AG10803 (cell line): ENCODE measurements at regions not wholly inside any gene's neighbourhood (a gene's known extent, or its start where the extent isn't known, plus 50 kb on each side); places are given as distances from the start of the nearest gene placed in this dataset.

Source experiments
- DNase-seq: peaks from one replicate; pipeline ENCODE4 v3.0.0; 2010; ENCODE audit warnings: low read depth
- H3K4me3 ChIP-seq: 2 replicates; pipeline ENCODE4 v1.5.1; 2011; ENCODE audit warnings: mild to moderate bottlenecking, low read length, control low read depth
- TF ChIP-seq, protein P1 (sequence below): conservative IDR thresholded peaks from 2 replicates; pipeline ENCODE4 v1.5.1; 2011; ENCODE audit warnings: mild to moderate bottlenecking, low read length, control low read depth, inconsistent platforms

DNA sequence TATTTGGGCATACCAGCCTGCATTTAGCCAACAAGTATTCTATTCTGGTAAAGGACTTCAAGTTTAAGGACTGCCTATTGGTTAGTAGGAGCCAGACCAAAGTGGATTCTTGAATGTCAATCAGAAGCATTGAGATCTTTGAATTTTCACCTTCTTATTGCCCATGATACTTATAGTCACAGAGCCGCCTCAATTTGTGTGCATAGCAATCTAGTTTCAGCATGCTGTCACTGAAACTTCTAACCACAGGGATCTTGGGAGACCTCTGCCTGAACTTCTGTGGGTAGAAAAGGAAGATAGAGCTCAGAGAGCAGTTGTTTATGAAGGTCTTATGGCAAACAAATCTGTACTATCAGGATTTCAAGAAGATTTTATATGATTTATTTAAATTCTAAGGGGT lies 501.4 kb upstream of the USP24 start:
- no peak overlapping the region for H3K4me3 ChIP-seq
- TF ChIP-seq, protein P1, sequence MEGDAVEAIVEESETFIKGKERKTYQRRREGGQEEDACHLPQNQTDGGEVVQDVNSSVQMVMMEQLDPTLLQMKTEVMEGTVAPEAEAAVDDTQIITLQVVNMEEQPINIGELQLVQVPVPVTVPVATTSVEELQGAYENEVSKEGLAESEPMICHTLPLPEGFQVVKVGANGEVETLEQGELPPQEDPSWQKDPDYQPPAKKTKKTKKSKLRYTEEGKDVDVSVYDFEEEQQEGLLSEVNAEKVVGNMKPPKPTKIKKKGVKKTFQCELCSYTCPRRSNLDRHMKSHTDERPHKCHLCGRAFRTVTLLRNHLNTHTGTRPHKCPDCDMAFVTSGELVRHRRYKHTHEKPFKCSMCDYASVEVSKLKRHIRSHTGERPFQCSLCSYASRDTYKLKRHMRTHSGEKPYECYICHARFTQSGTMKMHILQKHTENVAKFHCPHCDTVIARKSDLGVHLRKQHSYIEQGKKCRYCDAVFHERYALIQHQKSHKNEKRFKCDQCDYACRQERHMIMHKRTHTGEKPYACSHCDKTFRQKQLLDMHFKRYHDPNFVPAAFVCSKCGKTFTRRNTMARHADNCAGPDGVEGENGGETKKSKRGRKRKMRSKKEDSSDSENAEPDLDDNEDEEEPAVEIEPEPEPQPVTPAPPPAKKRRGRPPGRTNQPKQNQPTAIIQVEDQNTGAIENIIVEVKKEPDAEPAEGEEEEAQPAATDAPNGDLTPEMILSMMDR: no peak
- peak; percentile 60 for DNase-seq

DNA sequence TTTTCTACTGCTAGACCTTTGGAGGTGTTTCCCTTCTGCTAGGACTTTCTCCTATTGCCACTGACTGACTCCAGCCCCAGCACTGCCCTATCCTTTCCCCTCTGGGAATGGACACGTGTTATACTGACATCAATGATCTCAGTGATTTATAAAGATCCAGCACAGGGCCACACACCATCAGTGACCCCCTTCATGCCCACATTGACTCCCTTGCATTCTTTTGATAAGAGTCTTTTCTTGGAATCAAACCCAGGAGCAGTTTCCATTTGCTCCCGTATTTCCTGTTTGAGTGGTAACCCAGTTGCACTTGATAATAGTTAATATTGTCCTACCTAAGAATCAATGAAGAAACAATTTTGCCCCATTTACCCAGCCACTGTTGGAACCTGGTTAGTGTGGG lies 501.0 kb upstream of the USP24 start:
- no peak overlapping the region for H3K4me3 ChIP-seq
- no peak for DNase-seq
- TF ChIP-seq, protein P1: no peak

DNA sequence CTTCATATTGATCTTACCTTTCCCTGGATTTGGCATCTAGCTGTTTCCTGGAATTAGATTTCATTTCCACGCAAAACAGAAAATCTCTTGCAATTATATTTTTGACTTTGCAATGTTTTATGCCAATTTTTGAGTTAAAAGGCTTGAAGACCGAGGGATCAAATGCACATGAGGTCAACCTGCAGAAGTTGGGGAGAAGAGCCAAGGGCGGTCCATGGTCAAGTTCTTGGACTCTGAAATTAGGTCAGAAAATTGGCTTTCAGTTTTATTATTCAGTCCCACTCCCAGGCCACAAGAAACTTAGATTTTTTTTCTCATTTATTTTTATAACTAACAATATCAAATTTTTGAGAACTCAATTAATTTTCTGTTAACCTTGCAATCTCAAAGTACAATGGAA lies 499.1 kb upstream of the USP24 start:
- H3K4me3 ChIP-seq: no peak overlapping the region
- no peak for DNase-seq
- TF ChIP-seq, protein P1: no peak

DNA sequence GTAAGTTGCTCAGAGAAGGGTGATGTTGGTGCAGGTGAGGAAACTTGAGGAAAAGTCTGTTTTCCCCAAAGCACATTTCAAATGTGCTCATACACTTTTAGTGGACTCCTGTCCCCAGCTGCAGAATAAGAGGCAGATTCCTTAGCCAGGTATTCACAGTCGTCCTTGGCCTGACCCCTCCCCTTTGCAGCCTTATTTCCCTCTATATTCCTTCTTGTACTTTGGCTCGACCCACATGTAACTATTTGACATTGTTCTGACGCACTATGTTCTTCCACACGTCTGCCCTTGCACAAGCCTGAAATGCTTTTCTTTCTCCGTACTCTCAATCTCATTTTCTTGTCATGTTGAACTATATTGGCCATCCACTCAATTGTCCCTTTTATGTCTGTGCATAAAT lies 498.4 kb upstream of the USP24 start:
- DNase-seq: no peak
- no peak overlapping the region for H3K4me3 ChIP-seq
- TF ChIP-seq, protein P1: no peak

DNA sequence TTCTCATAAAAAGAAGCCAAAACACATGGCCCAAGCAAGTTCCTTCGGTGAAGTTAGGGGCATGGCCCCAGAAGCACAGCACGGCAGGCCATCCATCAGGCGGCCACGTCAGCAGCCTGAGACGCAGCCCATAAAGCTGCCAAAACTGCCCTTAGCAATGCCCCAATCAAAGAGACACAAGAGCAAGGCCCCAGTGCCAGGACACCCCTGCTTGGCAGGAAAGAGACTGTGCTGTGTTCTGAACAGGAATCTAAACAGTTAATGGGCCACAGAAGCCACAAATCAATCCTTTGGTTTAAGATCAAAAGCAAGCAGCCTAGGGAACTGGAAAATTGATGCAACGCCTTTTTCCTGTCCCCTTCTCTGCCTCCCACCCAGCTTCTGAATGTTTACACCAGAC lies 497.0 kb upstream of the USP24 start:
- H3K4me3 ChIP-seq: no peak overlapping the region
- no peak for DNase-seq
- TF ChIP-seq, protein P1: no peak

DNA sequence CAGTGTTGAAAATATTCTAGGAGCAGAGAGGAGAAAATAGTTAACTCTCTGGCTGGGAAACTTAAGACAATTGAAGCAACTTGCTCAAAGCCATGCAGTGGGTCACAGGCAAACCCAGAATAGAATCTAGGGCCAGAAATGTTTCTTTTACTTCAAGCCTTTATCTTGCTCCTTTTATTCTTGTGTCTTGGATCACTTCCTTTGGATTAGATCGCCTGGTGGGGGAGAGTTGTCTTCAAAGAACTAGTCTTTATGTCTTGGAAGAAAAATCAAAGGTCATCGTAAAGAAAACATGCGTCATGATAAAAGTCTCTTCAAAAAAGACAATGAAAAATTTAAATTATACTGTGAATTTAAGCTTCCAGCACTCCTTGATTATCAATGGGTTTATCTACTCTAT lies 493.6 kb upstream of the USP24 start:
- H3K4me3 ChIP-seq: no peak overlapping the region
- TF ChIP-seq, protein P1: no peak
- no peak for DNase-seq

DNA sequence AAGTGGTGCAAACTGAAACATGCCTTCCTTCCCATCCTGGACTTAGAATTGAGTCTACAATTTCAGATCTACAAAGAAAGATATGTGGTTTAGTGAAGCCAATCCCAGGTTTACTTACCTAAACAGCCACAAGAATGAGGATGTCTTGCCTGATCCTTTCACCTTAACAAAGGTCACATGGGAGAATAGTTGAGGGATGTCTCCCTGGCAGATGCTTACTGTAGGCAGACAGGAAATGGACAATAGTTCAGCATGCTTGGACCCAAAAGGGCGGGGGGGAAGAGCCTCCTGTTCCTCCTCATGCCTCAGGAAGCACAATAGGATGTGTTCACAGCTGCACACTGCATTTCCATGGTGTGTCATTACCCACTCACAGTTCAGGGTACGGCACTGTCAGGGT lies 492.7 kb upstream of the USP24 start:
- H3K4me3 ChIP-seq: no peak overlapping the region
- no peak for DNase-seq
- TF ChIP-seq, protein P1: no peak
